NCI-H1417 treated with DMSO at 0.1 percent for 48 hours (cell line): ENCODE measurements at regions not wholly inside any gene's neighbourhood (a gene's known extent, or its start where the extent isn't known, plus 50 kb on each side); places are given as distances from the start of the nearest gene placed in this dataset.
"Not testable (repeated sequence)": the region's sequence is repeated elsewhere in the genome, so short reads cannot be mapped to it uniquely, and the experiment has no call there.

Source experiments
- DNase-seq: peaks from one replicate; lab custom pipeline; 2025; lab: John Stamatoyannopoulos, UW

GRCh38 chr7:13092708-13093005 lies 405.2 kb downstream of the ARL4A start:
- DNase-seq = no peak

- peak; percentile 74 for DNase-seq
Observed at GRCh38 chr7:13093160-13093559, 405.7 kb downstream of the ARL4A start.

- DNase-seq = no peak
Observed at GRCh38 chr7:13097499-13097898, 410.1 kb downstream of the ARL4A start.

- no peak for DNase-seq
Observed at GRCh38 chr7:13098161-13098560, 410.7 kb downstream of the ARL4A start.

GRCh38 chr7:13099154-13099795 lies 411.8 kb downstream of the ARL4A start:
- DNase-seq = no peak

GRCh38 chr7:13104128-13104527 lies 416.7 kb downstream of the ARL4A start:
- no peak for DNase-seq

- DNase-seq = no peak
Observed at GRCh38 chr7:13105209-13105608, 417.8 kb downstream of the ARL4A start.

- DNase-seq = no peak
Observed at GRCh38 chr7:13106513-13106912, 419.1 kb downstream of the ARL4A start.

GRCh38 chr7:13107291-13107690 lies 419.9 kb downstream of the ARL4A start:
- no peak for DNase-seq

GRCh38 chr7:13108061-13108460 lies 420.6 kb downstream of the ARL4A start:
- no peak for DNase-seq

GRCh38 chr7:13109201-13109600 lies 421.8 kb downstream of the ARL4A start:
- no peak for DNase-seq

- no peak for DNase-seq
Observed at GRCh38 chr7:13110107-13110506, 422.7 kb downstream of the ARL4A start.

GRCh38 chr7:13111230-13111629 lies 423.8 kb downstream of the ARL4A start:
- DNase-seq = no peak

- not testable (repeated sequence) for DNase-seq
Observed at GRCh38 chr7:13114240-13114639, 426.8 kb downstream of the ARL4A start.

GRCh38 chr7:13115157-13115772 lies 427.8 kb downstream of the ARL4A start:
- DNase-seq = no peak

- no peak for DNase-seq
Observed at GRCh38 chr7:13115855-13116254, 428.4 kb downstream of the ARL4A start.

GRCh38 chr7:13117103-13117502 lies 429.7 kb downstream of the ARL4A start:
- no peak for DNase-seq

GRCh38 chr7:13117592-13117991 lies 430.2 kb downstream of the ARL4A start:
- DNase-seq = no peak

GRCh38 chr7:13124629-13125028 lies 437.2 kb downstream of the ARL4A start:
- not testable (repeated sequence) for DNase-seq

GRCh38 chr7:13126347-13126746 lies 438.9 kb downstream of the ARL4A start:
- DNase-seq = no peak

GRCh38 chr7:13130321-13130720 lies 442.9 kb downstream of the ARL4A start:
- no peak for DNase-seq

- not testable (repeated sequence) for DNase-seq
Observed at GRCh38 chr7:13130906-13131305, 443.5 kb downstream of the ARL4A start.

GRCh38 chr7:13132314-13132713 lies 444.9 kb downstream of the ARL4A start:
- no peak for DNase-seq

GRCh38 chr7:13136345-13136744 lies 448.9 kb downstream of the ARL4A start:
- DNase-seq = not testable (repeated sequence)
